ENCODE measurements at regions not wholly inside any gene's neighbourhood (a gene's known extent, or its start where the extent isn't known, plus 50 kb on each side); places are given as distances from the start of the nearest gene placed in this dataset.
"Not testable (repeated sequence)": the region's sequence is repeated elsewhere in the genome, so short reads cannot be mapped to it uniquely, and the experiment has no call there.

- H3K4me1 ChIP-seq; H3K9me3 ChIP-seq; H3K27me3 ChIP-seq; DNase-seq; H3K36me3 ChIP-seq; H3K4me3 ChIP-seq (ENCODE audit: low read depth, low read length): not testable (repeated sequence)
Measured at GRCh38 chr10:42533866-42534265, 104.5 kb downstream of the ZNF33B start.

- no peak for TF ChIP-seq CTCF (IDR thresholded peaks at IDR 0.05; ENCODE audit: low read depth, low read length)
- Histone ChIP-seq H3K27me3 (no peaks in the 10 kb centered on the region), H3K4me1 (no peaks in the 10 kb centered on the region), H3K4me3 (ENCODE audit: low read depth, low read length) (no peak overlapping the region), H3K9me3 (no peaks in the 10 kb centered on the region), H3K36me3 (no peaks in the 10 kb centered on the region)
- DNase-seq, result no peak
Measured at GRCh38 chr10:42532996-42533395, 105.4 kb downstream of the ZNF33B start.

GRCh38 chr10:42523098-42523497 is 115.3 kb downstream of the ZNF33B start:
- Histone ChIP-seq H3K27me3 (no peaks in the 10 kb centered on the region), H3K9me3 (no peaks in the 10 kb centered on the region), H3K36me3 (peaks cover 11% of the 10 kb centered on the region; the same call in 1 of the 2 replicates), H3K4me3 (ENCODE audit: low read depth, low read length) (no peak overlapping the region), H3K4me1 (no peaks in the 10 kb centered on the region)
- TF ChIP-seq CTCF (IDR thresholded peaks at IDR 0.05; ENCODE audit: low read depth, low read length), result no peak
- DNase-seq, result no peak

- Histone ChIP-seq H3K27me3 (no peaks in the 10 kb centered on the region), H3K9me3 (no peaks in the 10 kb centered on the region), H3K4me3 (ENCODE audit: low read depth, low read length) (no peak overlapping the region), H3K4me1 (no peaks in the 10 kb centered on the region), H3K36me3 (peaks cover 11% of the 10 kb centered on the region; the same call in 1 of the 2 replicates)
- DNase-seq, result no peak
- TF ChIP-seq CTCF (IDR thresholded peaks at IDR 0.05; ENCODE audit: low read depth, low read length), result no peak
Measured at GRCh38 chr10:42519761-42520460, 118.5 kb downstream of the ZNF33B start.

- Histone ChIP-seq H3K9me3 (no peaks in the 10 kb centered on the region), H3K4me3 (ENCODE audit: low read depth, low read length) (no peak overlapping the region)
- no peak for DNase-seq
Measured at GRCh38 chr10:42519079-42519478, 119.3 kb downstream of the ZNF33B start.

GRCh38 chr10:42513921-42514320 is 124.4 kb downstream of the ZNF33B start:
- no peaks in the 10 kb centered on the region for H3K4me1 ChIP-seq
- TF ChIP-seq CTCF (IDR thresholded peaks at IDR 0.05; ENCODE audit: low read depth, low read length), result no peak
- H3K9me3 ChIP-seq, result no peaks in the 10 kb centered on the region
- DNase-seq, result no peak
- H3K4me3 ChIP-seq (ENCODE audit: low read depth, low read length), result no peak overlapping the region
- no peaks in the 10 kb centered on the region for H3K27me3 ChIP-seq
- H3K36me3 ChIP-seq, result no peaks in the 10 kb centered on the region

More at GRCh38 chr10:42519079-42519478, 119.3 kb downstream of the ZNF33B start:
- Histone ChIP-seq H3K36me3 (peaks cover 11% of the 10 kb centered on the region; the same call in 1 of the 2 replicates), H3K27me3 (no peaks in the 10 kb centered on the region), H3K4me1 (no peaks in the 10 kb centered on the region)
- no peak for TF ChIP-seq CTCF (IDR thresholded peaks at IDR 0.05; ENCODE audit: low read depth, low read length)
